ENCODE measurements at regions not wholly inside any gene's neighbourhood (a gene's known extent, or its start where the extent isn't known, plus 50 kb on each side); places are given as distances from the start of the nearest gene placed in this dataset.
A peak's percentile ranks its signal among the peaks of the same experiment; 100 is the strongest.

- no peak for DNase-seq (ENCODE audit: low read depth in 2 of 2)
Measured at GRCh38 chr13:44242766-44243165, 130.9 kb upstream of the SERP2 start.

GRCh38 chr13:44243198-44243857 lies 130.3 kb upstream of the SERP2 start:
- DNase-seq (ENCODE audit: low read depth in 2 of 2): no peak

GRCh38 chr13:44244288-44244687 lies 129.3 kb upstream of the SERP2 start:
- DNase-seq (ENCODE audit: low read depth in 2 of 2): no peak

- no peak for DNase-seq (ENCODE audit: low read depth in 2 of 2)
Measured at GRCh38 chr13:44249431-44249836, 124.2 kb upstream of the SERP2 start.

- no peak for DNase-seq (ENCODE audit: low read depth in 2 of 2)
Measured at GRCh38 chr13:44252938-44253337, 120.7 kb upstream of the SERP2 start.

- DNase-seq (ENCODE audit: low read depth in 2 of 2): no peak
Measured at GRCh38 chr13:44255771-44256364, 117.8 kb upstream of the SERP2 start.

GRCh38 chr13:44257796-44258195 lies 115.8 kb upstream of the SERP2 start:
- no peak for DNase-seq (ENCODE audit: low read depth in 2 of 2)

- peak; percentile 58 to 76 for DNase-seq (ENCODE audit: low read depth in 2 of 2)
Measured at GRCh38 chr13:44259045-44260027, 114.3 kb upstream of the SERP2 start.

- no peak for DNase-seq (ENCODE audit: low read depth in 2 of 2)
Measured at GRCh38 chr13:44260336-44260735, 113.3 kb upstream of the SERP2 start.

- no peak for DNase-seq (ENCODE audit: low read depth in 2 of 2)
Measured at GRCh38 chr13:44263751-44264620, 109.6 kb upstream of the SERP2 start.

GRCh38 chr13:44266305-44266704 lies 107.3 kb upstream of the SERP2 start:
- DNase-seq (ENCODE audit: low read depth in 2 of 2): no peak

GRCh38 chr13:44266772-44267171 lies 106.9 kb upstream of the SERP2 start:
- no peak for DNase-seq (ENCODE audit: low read depth in 2 of 2)

GRCh38 chr13:44267203-44267602 lies 106.4 kb upstream of the SERP2 start:
- no peak for DNase-seq (ENCODE audit: low read depth in 2 of 2)

- no peak for DNase-seq (ENCODE audit: low read depth in 2 of 2)
Measured at GRCh38 chr13:44267980-44268379, 105.6 kb upstream of the SERP2 start.

GRCh38 chr13:44268980-44269379 lies 104.6 kb upstream of the SERP2 start:
- no peak for DNase-seq (ENCODE audit: low read depth in 2 of 2)

- no peak for DNase-seq (ENCODE audit: low read depth in 2 of 2)
Measured at GRCh38 chr13:44270150-44270549, 103.5 kb upstream of the SERP2 start.

- no peak for DNase-seq (ENCODE audit: low read depth in 2 of 2)
Measured at GRCh38 chr13:44271031-44271455, 102.6 kb upstream of the SERP2 start.

GRCh38 chr13:44271473-44271872 lies 102.2 kb upstream of the SERP2 start:
- DNase-seq (ENCODE audit: low read depth in 2 of 2): no peak

GRCh38 chr13:44271915-44272341 lies 101.7 kb upstream of the SERP2 start:
- no peak for DNase-seq (ENCODE audit: low read depth in 2 of 2)

- no peak for DNase-seq (ENCODE audit: low read depth in 2 of 2)
Measured at GRCh38 chr13:44272692-44273091, 100.9 kb upstream of the SERP2 start.

GRCh38 chr13:44273216-44273615 lies 100.4 kb upstream of the SERP2 start:
- no peak for DNase-seq (ENCODE audit: low read depth in 2 of 2)
